Testis (tissue), 2 donors: ENCODE measurements at regions not wholly inside any gene's neighbourhood (a gene's known extent, or its start where the extent isn't known, plus 50 kb on each side); places are given as distances from the start of the nearest gene placed in this dataset.

Experiments
- DNase-seq: peaks from one replicate; pipeline ENCODE4 v3.0.0-alpha.2; 2019
- H3K27ac ChIP-seq, 2 donors: fragments of 200-600 bp; sonication (generic); one replicate each; pipeline ENCODE4 v1.5.1; 2019
- H3K27me3 ChIP-seq: fragments of 200-600 bp; sonication (generic); one replicate; pipeline ENCODE4 v1.5.1; 2019
- H3K36me3 ChIP-seq: fragments of 200-600 bp; sonication (generic); one replicate; pipeline ENCODE4 v1.5.1; 2017; ENCODE audit warnings: low read depth; ENCODE audit errors: missing control alignments
- H3K4me1 ChIP-seq: fragments of 200-600 bp; sonication (generic); one replicate; pipeline ENCODE4 v1.5.1; 2019
- H3K4me3 ChIP-seq, 2 donors: fragments of 200-600 bp; sonication (generic); one replicate each; pipeline ENCODE4 v1.5.1; 2017 to 2019
- H3K9me3 ChIP-seq: fragments of 200-600 bp; sonication (generic); one replicate; pipeline ENCODE4 v1.5.1; 2017
- CTCF ChIP-seq, 3 experiments: fragments of 450-650 bp in 2 of 3; fragments of 200-600 bp in 1 of 3; sonication (generic) in 1 of 3; IDR thresholded peaks; one replicate each; pipeline ENCODE4 v1.5.1; 2016 to 2019; ENCODE audit warnings: antibody characterized with exemption in 3 of 3, mild to moderate bottlenecking in 2 of 3, moderate library complexity in 1 of 3
- POLR2A ChIP-seq: fragments of 450-650 bp; IDR thresholded peaks from one replicate; pipeline ENCODE4 v1.6.1; 2017; ENCODE audit warnings: antibody characterized with exemption, mild to moderate bottlenecking, moderate library complexity
- WGBS, 2 donors: methylation state at CpG; one replicate each; pipeline ENCODE4 v1.1.5; 2018; 5-methylcytosine and 5-hydroxymethylcytosine counted together
- intact Hi-C: fragments of 100-400 bp; cut with DNase I; formaldehyde crosslinking; loops from one replicate; pipeline ENCODE4 v1.15.1; 2023; ENCODE audit warnings: low total_unique reads

DNA sequence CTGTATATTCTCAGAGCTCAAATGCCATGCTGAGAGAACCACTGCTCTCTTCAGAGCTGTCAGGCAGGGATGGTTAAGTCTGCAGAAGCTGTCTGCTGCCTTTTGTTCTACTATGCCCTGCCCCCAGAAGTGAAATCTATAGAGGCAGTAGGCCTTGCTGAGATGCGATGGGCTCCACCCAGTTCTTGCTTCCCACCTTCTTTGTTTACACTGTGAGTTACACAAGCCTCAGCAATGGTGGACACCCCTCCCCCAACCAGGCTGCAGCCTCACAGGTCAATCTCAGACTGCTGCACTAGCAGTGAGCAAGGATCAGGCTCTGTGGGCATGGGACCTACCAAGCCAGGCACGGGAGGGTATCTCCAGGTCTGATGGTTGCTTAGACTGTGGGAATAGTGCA lies 271.6 kb downstream of the CENPC start:
- intact Hi-C loops: no loop called here
- Histone ChIP-seq H3K27me3 (no peaks in the 10 kb centered on the region), H3K4me3 (no peak overlapping the region), H3K36me3 (no peaks in the 10 kb centered on the region), H3K27ac (no peak overlapping the region), H3K4me1 (no peaks in the 10 kb centered on the region), H3K9me3 (no peaks in the 10 kb centered on the region)
- no peak for DNase-seq
- WGBS, 2 donors: 71 to 78% methylated on average over 2 of the region's 2 CpGs
- TF ChIP-seq POLR2A (no peak), CTCF (IDR thresholded peaks at IDR 0.05) (no peak)

GRCh38 chr4:67261971-67262370 lies 283.3 kb downstream of the CENPC start:
- no peaks in the 10 kb centered on the region for H3K27me3 ChIP-seq
- H3K36me3 ChIP-seq: no peaks in the 10 kb centered on the region
- H3K4me3 ChIP-seq: no peak overlapping the region
- H3K9me3 ChIP-seq: no peaks in the 10 kb centered on the region
- H3K27ac ChIP-seq: no peak overlapping the region
- TF ChIP-seq CTCF (IDR thresholded peaks at IDR 0.05) (no peak), POLR2A (no peak)
- DNase-seq: no peak
- WGBS, 2 donors: 59 to 63% methylated on average over 1 of the region's 1 CpG
- H3K4me1 ChIP-seq: no peaks in the 10 kb centered on the region
- intact Hi-C loops: no loop called here

- Histone ChIP-seq H3K4me3 (no peak overlapping the region), H3K9me3 (no peaks in the 10 kb centered on the region), H3K36me3 (no peaks in the 10 kb centered on the region), H3K27me3 (no peaks in the 10 kb centered on the region), H3K27ac (no peak overlapping the region), H3K4me1 (no peaks in the 10 kb centered on the region)
- WGBS, 2 donors: 50 to 55% methylated on average over 3 of the region's 3 CpGs
- TF ChIP-seq CTCF (IDR thresholded peaks at IDR 0.05): no peak
- TF ChIP-seq POLR2A: no peak
- no peak for DNase-seq
- intact Hi-C loops: no loop called here
Observed at GRCh38 chr4:67256388-67257043, 288.8 kb downstream of the CENPC start.

- intact Hi-C loops: no loop called here
- no peak for DNase-seq
- Histone ChIP-seq H3K4me3 (no peak overlapping the region), H3K27ac (no peak overlapping the region), H3K27me3 (no peaks in the 10 kb centered on the region), H3K9me3 (no peaks in the 10 kb centered on the region), H3K4me1 (no peaks in the 10 kb centered on the region), H3K36me3 (no peaks in the 10 kb centered on the region)
- TF ChIP-seq POLR2A (no peak), CTCF (IDR thresholded peaks at IDR 0.05) (no peak)
- 53 to 65% methylated on average over 4 of the region's 4 CpGs for WGBS, 2 donors
Observed at GRCh38 chr4:67250131-67250896, 295.0 kb downstream of the CENPC start.
